IPS DF 6.9 (cell line): ENCODE measurements at regions not wholly inside any gene's neighbourhood (a gene's known extent, or its start where the extent isn't known, plus 50 kb on each side); places are given as distances from the start of the nearest gene placed in this dataset.

ENCODE experiments used
- DNase-seq: peaks from one replicate; pipeline ENCODE4 v3.0.0-alpha.2; 2013; ENCODE audit warnings: low read depth, low spot score
- H3K27ac ChIP-seq: one replicate; pipeline ENCODE4 v1.5.1; 2013; ENCODE audit warnings: low read length, control low read depth
- H3K27me3 ChIP-seq: 2 replicates; pipeline ENCODE4 v1.6.1; 2013; ENCODE audit warnings: mild to moderate bottlenecking, low read length; ENCODE audit not compliant: control insufficient read depth, insufficient read depth
- H3K36me3 ChIP-seq: 2 replicates; pipeline ENCODE4 v1.6.1; 2013; ENCODE audit warnings: low read length; ENCODE audit not compliant: control insufficient read depth, insufficient read depth
- H3K4me1 ChIP-seq: 2 replicates; pipeline ENCODE4 v1.6.1; 2013; ENCODE audit warnings: low read length; ENCODE audit not compliant: control insufficient read depth, insufficient read depth
- H3K4me3 ChIP-seq: 2 replicates; pipeline ENCODE4 v1.5.1; 2013; ENCODE audit warnings: mild to moderate bottlenecking, low read length
- H3K9me3 ChIP-seq: 2 replicates; pipeline ENCODE4 v1.6.1; 2013; ENCODE audit warnings: low read length, inconsistent platforms; ENCODE audit not compliant: control insufficient read depth, insufficient read depth
- WGBS: extraction: QIAGEN DNeasy Blood & Tissue Kit; methylation state at CpG from one replicate; pipeline ENCODE4 v1.1.7; 2013; ENCODE audit warnings: mixed read lengths, missing lambda C conversion rate; ENCODE audit not compliant: insufficient read length, insufficient coverage; 5-methylcytosine and 5-hydroxymethylcytosine counted together

DNA sequence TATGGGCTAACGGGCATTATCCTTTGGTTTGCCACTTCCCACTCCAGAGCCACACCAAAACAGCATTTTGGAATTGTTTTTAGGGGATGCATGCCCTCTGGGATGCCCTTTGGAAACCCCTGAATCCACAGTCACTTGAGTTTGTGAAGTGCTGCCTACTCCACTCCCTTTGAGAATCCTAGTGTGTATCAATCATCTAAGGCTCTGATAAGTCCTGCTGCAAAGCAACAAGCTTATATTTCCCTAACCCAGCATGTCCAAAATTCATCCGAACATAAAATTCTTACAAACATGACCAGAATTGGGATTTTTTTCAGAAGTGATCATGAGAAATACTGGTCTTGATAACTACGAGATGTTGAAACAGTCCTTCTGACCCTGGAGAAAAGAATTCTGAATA lies 387.9 kb downstream of the MN1 start:
- no peaks in the 10 kb centered on the region for H3K27me3 ChIP-seq
- no peaks in the 10 kb centered on the region for H3K9me3 ChIP-seq
- H3K36me3 ChIP-seq, result no peaks in the 10 kb centered on the region
- WGBS, result no CpG with 5 or more reads among the region's 3 CpGs
- peaks cover 4% of the 10 kb centered on the region for H3K4me1 ChIP-seq
- H3K4me3 ChIP-seq, result no peak overlapping the region
- no peak overlapping the region for H3K27ac ChIP-seq
- DNase-seq, result no peak

DNA sequence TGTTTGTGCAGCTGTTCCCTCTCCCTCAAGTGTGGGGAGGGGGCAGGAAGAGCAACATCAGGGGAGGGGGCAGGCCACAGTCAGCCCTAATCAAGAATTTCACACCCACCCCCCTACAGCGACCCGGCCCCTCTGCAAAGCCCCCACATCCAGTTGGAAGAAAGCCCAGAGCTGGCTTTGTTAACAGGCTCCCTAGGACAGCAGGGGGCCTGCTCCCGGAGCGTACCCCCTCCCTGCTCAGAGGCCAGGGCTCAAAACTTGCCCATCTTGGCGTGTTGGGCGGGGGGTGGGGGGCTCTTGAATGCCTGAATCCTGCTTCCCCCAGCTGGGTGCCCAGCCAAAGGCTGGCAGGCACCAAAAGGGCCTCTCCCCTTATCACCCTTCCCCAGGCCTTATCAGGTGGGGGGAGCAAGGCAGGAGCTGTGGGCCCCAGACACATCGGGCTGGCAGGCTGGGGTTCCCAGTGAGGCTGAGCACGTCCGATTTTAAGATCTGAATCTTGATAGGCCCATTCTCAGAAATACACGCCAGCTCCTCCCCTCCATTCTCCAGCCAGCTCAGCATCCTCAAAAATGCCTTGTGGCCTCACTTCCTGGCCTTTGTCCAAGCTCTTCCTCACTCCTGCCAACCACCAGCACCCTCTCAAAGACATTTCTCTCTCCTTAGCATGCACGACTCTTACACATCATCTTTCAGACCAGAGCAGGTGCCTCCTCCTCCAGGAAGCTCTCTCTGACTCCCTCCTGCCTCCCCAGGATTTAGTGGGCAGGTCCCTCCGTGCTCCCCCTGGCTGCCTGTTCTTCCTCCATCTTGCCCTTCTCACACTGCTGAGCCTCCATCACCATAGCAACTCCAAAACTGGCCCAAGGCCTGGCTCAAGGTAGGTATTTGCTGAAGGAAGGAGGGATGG lies 384.8 kb downstream of the MN1 start:
- Histone ChIP-seq H3K4me3 (no peak overlapping the region), H3K36me3 (no peaks in the 10 kb centered on the region), H3K4me1 (peaks cover 4% of the 10 kb centered on the region), H3K9me3 (no peaks in the 10 kb centered on the region), H3K27me3 (no peaks in the 10 kb centered on the region), H3K27ac (no peak overlapping the region)
- peak; percentile 37 for DNase-seq
- WGBS, result no CpG with 5 or more reads among the region's 12 CpGs

DNA sequence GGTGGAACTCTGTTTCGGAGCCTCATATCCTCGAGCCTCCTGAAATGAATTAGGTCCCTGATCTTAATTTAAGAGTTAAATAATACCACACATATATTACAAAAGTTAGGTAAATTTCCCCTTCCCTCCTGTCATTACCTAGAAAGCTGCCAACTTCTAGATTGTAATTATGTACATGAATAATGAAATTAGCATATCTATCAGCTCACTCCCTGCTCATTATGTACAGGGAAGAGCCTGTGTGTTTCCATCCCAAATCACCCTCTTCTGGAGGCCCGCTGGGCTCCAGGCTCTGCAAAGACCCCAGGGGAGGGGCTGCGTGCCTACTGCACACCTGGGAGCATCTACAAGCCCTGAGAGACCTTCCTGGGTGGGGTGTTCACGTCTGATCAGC lies 384.1 kb downstream of the MN1 start:
- H3K27me3 ChIP-seq, result no peaks in the 10 kb centered on the region
- H3K27ac ChIP-seq, result no peak overlapping the region
- WGBS, result no CpG with 5 or more reads among the region's 5 CpGs
- no peaks in the 10 kb centered on the region for H3K36me3 ChIP-seq
- no peak for DNase-seq
- no peak overlapping the region for H3K4me3 ChIP-seq
- H3K9me3 ChIP-seq, result no peaks in the 10 kb centered on the region
- H3K4me1 ChIP-seq, result peaks cover 4% of the 10 kb centered on the region

DNA sequence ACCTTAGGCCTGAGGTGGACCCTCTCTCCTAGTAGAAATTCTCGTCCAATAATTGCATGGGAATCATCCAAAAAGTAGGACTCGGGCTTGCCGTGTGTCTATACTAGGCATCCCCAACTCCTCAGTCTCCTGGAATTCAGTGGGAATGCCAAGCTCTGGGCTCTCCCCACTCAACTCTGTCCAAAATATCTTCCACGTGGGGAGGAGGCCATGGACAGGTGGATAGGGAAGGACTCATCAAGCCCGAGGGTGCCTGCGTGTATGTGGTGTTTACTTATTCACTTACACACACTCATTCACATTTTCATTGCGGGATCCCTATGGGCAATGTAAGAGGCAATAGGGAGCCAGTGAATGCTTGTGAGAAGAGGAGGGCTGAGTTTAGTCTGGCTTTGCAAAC lies 383.3 kb downstream of the MN1 start:
- Histone ChIP-seq H3K36me3 (no peaks in the 10 kb centered on the region), H3K9me3 (no peaks in the 10 kb centered on the region), H3K4me3 (no peak overlapping the region), H3K4me1 (peaks cover 4% of the 10 kb centered on the region), H3K27me3 (no peaks in the 10 kb centered on the region), H3K27ac (no peak overlapping the region)
- DNase-seq, result no peak
- WGBS, result no CpG with 5 or more reads among the region's 7 CpGs

DNA sequence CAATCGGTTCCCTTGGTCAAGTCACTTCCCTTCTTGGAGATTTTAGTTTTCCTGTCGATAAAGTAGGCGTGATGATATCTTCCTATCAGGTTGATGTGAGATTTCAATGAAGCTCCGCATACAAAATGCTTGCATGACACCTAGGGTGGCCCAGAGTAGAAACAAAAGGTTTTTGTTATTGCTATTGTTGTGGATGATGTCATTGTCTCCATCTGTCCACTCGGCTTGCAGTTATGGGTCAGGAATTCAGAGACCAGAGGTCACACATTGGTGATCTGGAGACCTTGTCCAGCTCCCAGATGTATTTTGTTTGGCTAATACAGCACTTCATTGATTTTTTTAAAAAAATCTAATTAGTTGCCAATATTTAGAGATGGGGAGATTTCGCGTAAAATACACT lies 382.1 kb downstream of the MN1 start:
- H3K4me3 ChIP-seq, result no peak overlapping the region
- no peaks in the 10 kb centered on the region for H3K27me3 ChIP-seq
- no peak overlapping the region for H3K27ac ChIP-seq
- H3K9me3 ChIP-seq, result no peaks in the 10 kb centered on the region
- peaks cover 4% of the 10 kb centered on the region for H3K4me1 ChIP-seq
- DNase-seq, result no peak
- WGBS, result no CpG with 5 or more reads among the region's 7 CpGs
- no peaks in the 10 kb centered on the region for H3K36me3 ChIP-seq

DNA sequence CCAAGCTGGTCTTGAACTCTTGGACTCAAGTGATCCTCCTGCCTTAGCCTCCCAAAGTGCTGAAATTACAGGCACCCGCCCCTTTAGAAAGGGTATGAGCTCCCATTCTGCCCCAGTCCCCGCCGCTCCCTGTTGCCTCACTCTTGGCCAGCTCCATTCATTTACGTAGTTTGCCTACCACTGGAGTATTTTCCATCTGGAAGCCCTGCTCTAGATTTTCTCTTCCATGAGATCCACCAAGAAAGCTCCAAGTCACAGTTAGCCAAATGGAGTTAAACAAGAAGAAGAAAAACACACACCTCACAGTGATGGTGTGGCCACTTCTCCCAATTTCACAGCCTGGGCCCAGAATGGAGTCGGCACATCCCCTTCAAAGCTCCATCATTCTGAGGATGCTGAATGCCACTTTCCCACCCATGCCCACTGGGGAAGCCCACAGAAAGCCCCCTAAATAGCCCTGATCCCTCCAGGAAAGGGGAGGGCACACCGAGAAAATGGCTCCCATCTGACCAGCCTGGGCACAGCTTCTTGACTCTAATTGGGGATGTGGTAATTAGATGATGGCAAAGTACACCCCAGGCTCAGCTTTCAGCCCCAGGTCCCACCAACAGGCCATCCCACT lies 381.2 kb downstream of the MN1 start:
- Histone ChIP-seq H3K4me3 (no peak overlapping the region), H3K27me3 (no peaks in the 10 kb centered on the region), H3K9me3 (no peaks in the 10 kb centered on the region), H3K4me1 (peaks cover 4% of the 10 kb centered on the region), H3K36me3 (no peaks in the 10 kb centered on the region), H3K27ac (no peak overlapping the region)
- no CpG with 5 or more reads among the region's 6 CpGs for WGBS
- DNase-seq, result no peak

DNA sequence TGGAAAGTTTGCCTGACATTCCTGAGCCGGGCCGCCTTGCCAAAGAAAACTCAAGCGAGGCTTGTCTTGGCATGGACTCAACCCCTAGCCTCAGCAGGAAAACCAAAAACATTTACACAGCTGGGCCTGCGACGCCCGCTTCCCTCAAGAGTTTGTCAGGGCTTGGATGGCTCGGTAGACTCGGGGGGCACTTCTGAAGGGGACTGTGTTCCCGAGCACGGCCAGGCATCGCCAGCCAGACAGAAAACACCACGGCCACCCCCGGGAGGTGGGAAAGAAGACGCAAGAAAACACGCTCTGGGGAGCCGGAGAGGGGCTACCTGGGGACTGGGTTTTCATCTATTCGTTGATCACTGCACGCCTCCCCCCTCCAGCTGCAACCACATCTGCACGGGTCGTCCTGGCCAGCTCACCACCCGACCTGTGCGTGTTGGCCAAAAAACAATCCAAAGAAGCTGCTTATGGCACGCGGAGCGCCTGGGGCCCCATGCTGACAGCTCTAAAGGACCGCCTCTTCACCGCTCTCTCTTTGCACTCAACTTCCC lies 380.7 kb downstream of the MN1 start:
- no peak overlapping the region for H3K27ac ChIP-seq
- no peak for DNase-seq
- no CpG with 5 or more reads among the region's 27 CpGs for WGBS
- H3K9me3 ChIP-seq, result no peaks in the 10 kb centered on the region
- no peaks in the 10 kb centered on the region for H3K27me3 ChIP-seq
- no peak overlapping the region for H3K4me3 ChIP-seq
- no peaks in the 10 kb centered on the region for H3K36me3 ChIP-seq
- H3K4me1 ChIP-seq, result peaks cover 4% of the 10 kb centered on the region

DNA sequence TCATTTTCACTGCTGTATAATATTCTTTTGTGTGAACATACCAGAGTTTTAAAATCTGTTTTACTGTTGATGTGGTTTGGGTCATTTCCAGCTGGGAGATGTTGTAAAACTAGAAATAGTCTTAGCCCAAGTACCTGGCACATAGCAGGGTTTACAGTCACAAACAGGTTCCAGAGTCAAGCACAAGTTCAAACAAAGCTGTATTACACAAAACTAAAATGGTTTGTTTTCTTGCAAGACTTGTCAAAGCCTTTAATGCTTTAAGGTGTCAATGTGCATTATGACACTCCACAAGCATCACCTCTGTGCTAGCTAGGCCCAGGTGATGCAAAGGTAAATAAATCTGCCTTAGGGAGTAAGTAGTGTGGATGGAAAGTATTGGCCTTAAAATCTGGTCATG lies 379.1 kb downstream of the MN1 start:
- Histone ChIP-seq H3K4me3 (no peak overlapping the region), H3K36me3 (no peaks in the 10 kb centered on the region), H3K4me1 (peaks cover 3% of the 10 kb centered on the region), H3K27me3 (no peaks in the 10 kb centered on the region), H3K27ac (no peak overlapping the region), H3K9me3 (no peaks in the 10 kb centered on the region)
- DNase-seq, result no peak

DNA sequence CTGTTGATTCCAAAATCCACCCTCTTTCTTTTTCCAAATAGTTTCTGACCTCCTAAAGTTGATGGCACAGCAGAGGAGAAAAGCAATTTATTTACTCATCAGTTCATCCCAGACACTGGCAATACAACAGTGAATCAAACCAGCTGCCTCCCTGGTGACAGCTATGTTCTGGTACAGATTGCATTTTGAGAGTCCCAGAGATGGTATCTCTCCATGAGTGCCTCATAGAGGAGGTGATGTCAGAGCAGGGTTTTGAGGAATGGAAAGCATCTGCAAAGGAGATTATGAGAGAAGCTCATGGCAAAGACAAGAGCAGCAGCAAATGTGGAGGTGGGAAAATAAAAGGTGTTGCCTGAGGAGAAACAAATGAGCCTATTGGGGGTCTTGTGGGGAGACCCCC lies 377.2 kb downstream of the MN1 start:
- no peaks in the 10 kb centered on the region; the same call in 1 of the 2 replicates for H3K4me1 ChIP-seq
- no peaks in the 10 kb centered on the region for H3K9me3 ChIP-seq
- H3K4me3 ChIP-seq, result no peak overlapping the region
- no peaks in the 10 kb centered on the region for H3K36me3 ChIP-seq
- no peak overlapping the region for H3K27ac ChIP-seq
- no peaks in the 10 kb centered on the region for H3K27me3 ChIP-seq
- no peak for DNase-seq

DNA sequence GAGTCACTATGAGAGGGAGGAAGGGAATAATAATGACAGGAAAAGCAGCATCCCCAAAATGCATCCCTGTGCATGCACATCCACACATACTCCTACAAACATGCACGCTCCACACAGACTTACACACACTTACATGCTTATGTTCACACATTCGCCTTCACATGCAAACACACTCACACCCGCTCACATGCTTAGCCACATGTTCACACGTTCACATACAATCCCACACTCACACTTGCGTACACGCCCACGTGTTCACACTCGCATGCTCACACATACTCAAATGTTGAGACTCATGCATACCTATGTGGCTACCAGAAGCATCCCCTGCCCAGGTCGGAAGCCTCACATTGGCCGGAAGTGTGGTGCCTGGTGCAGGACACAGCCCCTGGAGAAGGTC lies 372.1 kb downstream of the MN1 start:
- no peak overlapping the region for H3K4me3 ChIP-seq
- 100% methylated on average over 3 of the region's 10 CpGs for WGBS
- no peak for DNase-seq
- H3K27ac ChIP-seq, result no peak overlapping the region
- H3K4me1 ChIP-seq, result peaks cover 3% of the 10 kb centered on the region; the same call in 1 of the 2 replicates
- H3K27me3 ChIP-seq, result no peaks in the 10 kb centered on the region
- H3K36me3 ChIP-seq, result no peaks in the 10 kb centered on the region
- no peaks in the 10 kb centered on the region for H3K9me3 ChIP-seq
